ENCODE measurements at regions not wholly inside any gene's neighbourhood (a gene's known extent, or its start where the extent isn't known, plus 50 kb on each side); places are given as distances from the start of the nearest gene placed in this dataset.
"Not testable (repeated sequence)": the region's sequence is repeated elsewhere in the genome, so short reads cannot be mapped to it uniquely, and the experiment has no call there.

GRCh38 chr6:21282360-21282759, 311.2 kb upstream of the SOX4 start:
- DNase-seq (ENCODE audit: low read depth), result not testable (repeated sequence)

- no peak for DNase-seq (ENCODE audit: low read depth)
Observed at GRCh38 chr6:21284166-21284565, 309.4 kb upstream of the SOX4 start.

GRCh38 chr6:21284706-21285105, 308.8 kb upstream of the SOX4 start:
- DNase-seq (ENCODE audit: low read depth), result no peak

GRCh38 chr6:21294144-21294543, 299.4 kb upstream of the SOX4 start:
- DNase-seq (ENCODE audit: low read depth), result no peak

- no peak for DNase-seq (ENCODE audit: low read depth)
Observed at GRCh38 chr6:21295506-21296240, 297.9 kb upstream of the SOX4 start.

GRCh38 chr6:21297665-21298064, 295.9 kb upstream of the SOX4 start:
- DNase-seq (ENCODE audit: low read depth), result no peak

GRCh38 chr6:21299216-21299615, 294.3 kb upstream of the SOX4 start:
- no peak for DNase-seq (ENCODE audit: low read depth)

- DNase-seq (ENCODE audit: low read depth), result no peak
Observed at GRCh38 chr6:21300439-21300838, 293.1 kb upstream of the SOX4 start.

- no peak for DNase-seq (ENCODE audit: low read depth)
Observed at GRCh38 chr6:21305893-21306332, 287.6 kb upstream of the SOX4 start.

- no peak for DNase-seq (ENCODE audit: low read depth)
Observed at GRCh38 chr6:21306546-21306945, 287.0 kb upstream of the SOX4 start.

- no peak for DNase-seq (ENCODE audit: low read depth)
Observed at GRCh38 chr6:21309807-21310221, 283.7 kb upstream of the SOX4 start.

- no peak for DNase-seq (ENCODE audit: low read depth)
Observed at GRCh38 chr6:21310568-21311140, 282.9 kb upstream of the SOX4 start.

- no peak for DNase-seq (ENCODE audit: low read depth)
Observed at GRCh38 chr6:21312118-21312517, 281.4 kb upstream of the SOX4 start.

GRCh38 chr6:21317642-21318041, 275.9 kb upstream of the SOX4 start:
- DNase-seq (ENCODE audit: low read depth), result no peak

- DNase-seq (ENCODE audit: low read depth), result no peak
Observed at GRCh38 chr6:21321076-21321475, 272.5 kb upstream of the SOX4 start.

GRCh38 chr6:21321531-21321930, 272.0 kb upstream of the SOX4 start:
- no peak for DNase-seq (ENCODE audit: low read depth)

GRCh38 chr6:21323577-21323976, 270.0 kb upstream of the SOX4 start:
- DNase-seq (ENCODE audit: low read depth), result no peak

GRCh38 chr6:21325201-21325856, 268.2 kb upstream of the SOX4 start:
- no peak for DNase-seq (ENCODE audit: low read depth)

- DNase-seq (ENCODE audit: low read depth), result no peak
Observed at GRCh38 chr6:21327326-21328112, 266.0 kb upstream of the SOX4 start.

GRCh38 chr6:21331235-21331634, 262.3 kb upstream of the SOX4 start:
- no peak for DNase-seq (ENCODE audit: low read depth)

GRCh38 chr6:21332077-21332476, 261.5 kb upstream of the SOX4 start:
- DNase-seq (ENCODE audit: low read depth), result no peak

GRCh38 chr6:21332660-21333059, 260.9 kb upstream of the SOX4 start:
- DNase-seq (ENCODE audit: low read depth), result no peak

- DNase-seq (ENCODE audit: low read depth), result no peak
Observed at GRCh38 chr6:21333715-21334114, 259.8 kb upstream of the SOX4 start.
